GM12878 (cell line): ENCODE measurements at regions not wholly inside any gene's neighbourhood (a gene's known extent, or its start where the extent isn't known, plus 50 kb on each side); places are given as distances from the start of the nearest gene placed in this dataset.

Source experiments
- ATAC-seq: fragments of 200-7000 bp; cut with Tn5 transposase; 3 replicates; pipeline ENCODE4 v1.9.1; 2020; ENCODE audit warnings: mild to moderate bottlenecking, moderate library complexity
- BruUV-seq: library from RNA; stranded (reverse); fragments of 400-500 nt; replicated peaks from 2 replicates; lab custom pipeline; 2021; lab: Mats Ljungman, UMichigan
- CTCF ChIA-PET: fragments of 300-600 bp; sonication (Branson Sonifier 250); formaldehyde crosslinking; extraction: SDS; loops from one replicate; lab custom pipeline; 2021; ENCODE audit warnings: inconsistent platforms; lab: Yijun Ruan, JAX
- POLR2A ChIA-PET: fragments of 350-600 bp; formaldehyde crosslinking; extraction: SDS; loops from one replicate; lab custom pipeline; 2021; ENCODE audit warnings: inconsistent platforms; lab: Charles Lee
- RAD21 ChIA-PET: fragments of 300-600 bp; sonication (Branson Sonifier 250); formaldehyde crosslinking; loops from one replicate; lab custom pipeline; 2023; ENCODE audit warnings: antibody characterized with exemption; ENCODE audit not compliant: unreplicated experiment; lab: Charles Lee
- SMC1A ChIA-PET: fragments of 300-600 bp; sonication (Branson Sonifier 250); formaldehyde crosslinking; loops from one replicate; lab custom pipeline; 2023; ENCODE audit not compliant: unreplicated experiment, uncharacterized antibody; lab: Charles Lee
- DNase-seq: peaks from one replicate; pipeline ENCODE4 v3.0.0-alpha.2; 2011; ENCODE audit warnings: low read depth, low spot score
- FAIRE-seq: peaks from 3 replicates; lab custom pipeline; 2011; peaks lifted over from hg19 to GRCh38; lab: Jason Lieb, UNC
- H2AFZ ChIP-seq: 2 replicates; pipeline ENCODE4 v1.6.0; 2011; ENCODE audit warnings: low read depth, low read length, control low read depth; ENCODE audit not compliant: control insufficient read depth
- H3K27ac ChIP-seq: 2 replicates; pipeline ENCODE4 v1.5.1; 2011; ENCODE audit warnings: control low read depth; ENCODE audit not compliant: control insufficient read depth, insufficient read depth
- H3K27me3 ChIP-seq, 2 experiments: replicated peaks in 1 of 2; 2 replicates each; pipeline versions ENCODE4 v1.6.0 to v1.6.1; 2011; ENCODE audit warnings: low read length in 1 of 2; ENCODE audit not compliant: control insufficient read depth in 2 of 2, insufficient read depth in 2 of 2
- H3K36me3 ChIP-seq, 2 experiments: 2 replicates each; pipeline ENCODE4 v1.5.1; 2011; ENCODE audit warnings: low read length in 1 of 2; ENCODE audit not compliant: control insufficient read depth in 2 of 2, insufficient read depth in 2 of 2
- H3K4me1 ChIP-seq: 2 replicates; pipeline ENCODE4 v1.6.1; 2011; ENCODE audit warnings: mild to moderate bottlenecking, low read length, moderate library complexity, mixed read lengths; ENCODE audit not compliant: control insufficient read depth, insufficient read depth
- H3K4me2 ChIP-seq: 2 replicates; pipeline ENCODE4 v1.6.0; 2011; ENCODE audit warnings: control low read depth; ENCODE audit not compliant: control insufficient read depth, insufficient read depth
- H3K4me3 ChIP-seq: fragments of 200-600 bp; sonication (generic); 2 replicates; pipeline ENCODE4 v1.5.1; 2016
- H3K79me2 ChIP-seq: 2 replicates; pipeline ENCODE4 v1.6.0; 2011; ENCODE audit warnings: low read length; ENCODE audit not compliant: control insufficient read depth, insufficient read depth
- H3K9ac ChIP-seq: 2 replicates; pipeline ENCODE4 v1.8.0; 2011; ENCODE audit warnings: low read length, control low read depth, mixed read lengths; ENCODE audit not compliant: control insufficient read depth, insufficient read depth
- H3K9me3 ChIP-seq: replicated peaks from 3 replicates; pipeline ENCODE4 v1.5.1; 2011; ENCODE audit warnings: mild to moderate bottlenecking, low read length; ENCODE audit not compliant: control insufficient read depth, insufficient read depth
- H4K20me1 ChIP-seq: 2 replicates; pipeline ENCODE4 v1.6.0; 2011; ENCODE audit not compliant: control insufficient read depth, insufficient read depth
- CBFB ChIP-seq: IDR thresholded peaks from 2 replicates; pipeline ENCODE4 v1.6.1; 2016; ENCODE audit warnings: antibody characterized with exemption, low read depth
- CHD1 ChIP-seq: IDR thresholded peaks from 2 replicates; pipeline ENCODE4 v1.6.1; 2012; ENCODE audit warnings: low read depth, low read length, improper control_type of control experiment
- ETV6 ChIP-seq, 2 experiments: fragments of 450-650 bp in 1 of 2; IDR thresholded peaks in 1 of 2; conservative IDR thresholded peaks in 1 of 2; 2 replicates each; pipeline ENCODE4 v1.6.1; 2014; ENCODE audit warnings: antibody characterized with exemption in 1 of 2, borderline replicate concordance in 1 of 2, low read depth in 1 of 2, mild to moderate bottlenecking in 1 of 2, moderate library complexity in 1 of 2
- HCFC1 ChIP-seq: fragments of 150-350 bp; IDR thresholded peaks from 2 replicates; pipeline ENCODE4 v1.6.1; 2014; ENCODE audit warnings: low read length
- HDAC2 ChIP-seq: fragments of 200-600 bp; sonication (generic); IDR thresholded peaks from 2 replicates; pipeline ENCODE4 v1.6.1; 2017
- NFXL1 ChIP-seq: fragments of 450-650 bp; IDR thresholded peaks from 2 replicates; pipeline ENCODE4 v1.6.1; 2017; ENCODE audit warnings: antibody characterized with exemption, mild to moderate bottlenecking, borderline replicate concordance
- RELA ChIP-seq: fragments of 450-650 bp; IDR thresholded peaks from 2 replicates; pipeline ENCODE4 v1.8.0; 2014; ENCODE audit warnings: borderline replicate concordance; ENCODE audit not compliant: partially characterized antibody
- SPI1 ChIP-seq: IDR thresholded peaks from 2 replicates; pipeline ENCODE4 v1.6.1; 2011; ENCODE audit warnings: low read depth, mild to moderate bottlenecking, low read length, moderate library complexity, borderline replicate concordance; ENCODE audit not compliant: insufficient read depth
- WGBS: methylation state at CpG from one replicate; pipeline ENCODE4 v1.1.6; 2016; ENCODE audit warnings: low lambda C conversion rate; ENCODE audit not compliant: insufficient replicate concordance, insufficient coverage; ENCODE audit errors: missing lambda C conversion rate; 5-methylcytosine and 5-hydroxymethylcytosine counted together
- in situ Hi-C: fragments of 300-500 bp; cut with MboI; formaldehyde crosslinking; loops from 9 replicates; pipeline ENCODE4 v1.14.3; 2018; ENCODE audit warnings: mixed read lengths
- intact Hi-C: fragments of 100-400 bp; cut with micrococcal nuclease; formaldehyde crosslinking; loops from one replicate; pipeline ENCODE4 v1.14.2; 2022; ENCODE audit not compliant: unreplicated experiment
- TF ChIP-seq, protein P1 (sequence below): IDR thresholded peaks from 2 replicates; pipeline ENCODE4 v1.6.1; 2011; ENCODE audit warnings: borderline replicate concordance, low read depth, mild to moderate bottlenecking, moderate library complexity, low read length; ENCODE audit not compliant: insufficient read depth, poor library complexity, severe bottlenecking
- TF ChIP-seq, protein P2 (sequence below): fragments of 450-650 bp; IDR thresholded peaks from 2 replicates; pipeline ENCODE4 v1.6.1; 2017; ENCODE audit warnings: mild to moderate bottlenecking, moderate library complexity

DNA sequence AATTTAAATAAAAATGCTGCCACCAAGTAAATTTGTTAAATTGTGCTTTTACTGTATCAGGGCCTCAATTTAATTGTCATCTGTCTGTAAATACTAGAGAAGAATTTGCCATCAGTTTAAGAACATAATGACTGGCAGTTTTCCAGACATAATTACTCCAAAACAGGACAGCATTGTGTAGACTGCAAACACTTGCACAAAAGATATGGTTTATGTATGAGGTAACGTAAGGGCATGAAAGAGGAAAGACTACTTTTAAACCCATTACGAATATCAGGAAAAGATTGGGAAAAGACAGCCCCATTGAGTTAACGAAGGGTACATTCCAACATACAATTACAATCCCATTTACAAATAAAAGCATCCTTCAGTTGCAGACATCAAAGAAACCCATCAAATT, 59.8 kb upstream of the KRR1 start:
- Histone ChIP-seq H4K20me1 (no peaks in the 10 kb centered on the region), H3K27ac (no peak overlapping the region), H3K9me3 (no peaks in the 10 kb centered on the region), H3K79me2 (no peaks in the 10 kb centered on the region), H3K4me2 (no peak overlapping the region), H2AFZ (no peak overlapping the region), H3K27me3 (no peaks in the 10 kb centered on the region), H3K36me3 (no peaks in the 10 kb centered on the region), H3K4me3 (no peak overlapping the region), H3K4me1 (no peaks in the 10 kb centered on the region), H3K9ac (no peak overlapping the region)
- BruUV-seq = no TSS peak
- ChIA-PET POLR2A (no interaction called here), CTCF (interaction anchor here (1.0 to 1.7 kb wide), 3 partner anchors 9 to 17 kb away, joined by 3 to 4 read pairs (median 3); no protein-coding TSS in a partner anchor), SMC1A (interaction anchor here (1.0 to 1.2 kb wide), 3 partner anchors 9 to 11 kb away, joined by 3 read pairs; no protein-coding TSS in a partner anchor), RAD21 (interaction anchor here (0.8 kb wide), 1 partner anchor 144 kb away, joined by 3 read pairs; no protein-coding TSS in a partner anchor)
- TF ChIP-seq RELA (no peak), HDAC2 (no peak), CBFB (no peak), NFXL1 (no peak), CHD1 (no peak), HCFC1 (no peak), ETV6 (conservative IDR thresholded peaks at IDR 0.05 in 1 of 2, IDR thresholded peaks at IDR 0.05 in 1 of 2; ENCODE audit: borderline replicate concordance in 1 of 2, low read depth in 1 of 2) (no peak), SPI1 (no peak)
- TF ChIP-seq, protein P1, sequence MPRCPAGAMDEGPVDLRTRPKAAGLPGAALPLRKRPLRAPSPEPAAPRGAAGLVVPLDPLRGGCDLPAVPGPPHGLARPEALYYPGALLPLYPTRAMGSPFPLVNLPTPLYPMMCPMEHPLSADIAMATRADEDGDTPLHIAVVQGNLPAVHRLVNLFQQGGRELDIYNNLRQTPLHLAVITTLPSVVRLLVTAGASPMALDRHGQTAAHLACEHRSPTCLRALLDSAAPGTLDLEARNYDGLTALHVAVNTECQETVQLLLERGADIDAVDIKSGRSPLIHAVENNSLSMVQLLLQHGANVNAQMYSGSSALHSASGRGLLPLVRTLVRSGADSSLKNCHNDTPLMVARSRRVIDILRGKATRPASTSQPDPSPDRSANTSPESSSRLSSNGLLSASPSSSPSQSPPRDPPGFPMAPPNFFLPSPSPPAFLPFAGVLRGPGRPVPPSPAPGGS = no peak
- TF ChIP-seq, protein P2, sequence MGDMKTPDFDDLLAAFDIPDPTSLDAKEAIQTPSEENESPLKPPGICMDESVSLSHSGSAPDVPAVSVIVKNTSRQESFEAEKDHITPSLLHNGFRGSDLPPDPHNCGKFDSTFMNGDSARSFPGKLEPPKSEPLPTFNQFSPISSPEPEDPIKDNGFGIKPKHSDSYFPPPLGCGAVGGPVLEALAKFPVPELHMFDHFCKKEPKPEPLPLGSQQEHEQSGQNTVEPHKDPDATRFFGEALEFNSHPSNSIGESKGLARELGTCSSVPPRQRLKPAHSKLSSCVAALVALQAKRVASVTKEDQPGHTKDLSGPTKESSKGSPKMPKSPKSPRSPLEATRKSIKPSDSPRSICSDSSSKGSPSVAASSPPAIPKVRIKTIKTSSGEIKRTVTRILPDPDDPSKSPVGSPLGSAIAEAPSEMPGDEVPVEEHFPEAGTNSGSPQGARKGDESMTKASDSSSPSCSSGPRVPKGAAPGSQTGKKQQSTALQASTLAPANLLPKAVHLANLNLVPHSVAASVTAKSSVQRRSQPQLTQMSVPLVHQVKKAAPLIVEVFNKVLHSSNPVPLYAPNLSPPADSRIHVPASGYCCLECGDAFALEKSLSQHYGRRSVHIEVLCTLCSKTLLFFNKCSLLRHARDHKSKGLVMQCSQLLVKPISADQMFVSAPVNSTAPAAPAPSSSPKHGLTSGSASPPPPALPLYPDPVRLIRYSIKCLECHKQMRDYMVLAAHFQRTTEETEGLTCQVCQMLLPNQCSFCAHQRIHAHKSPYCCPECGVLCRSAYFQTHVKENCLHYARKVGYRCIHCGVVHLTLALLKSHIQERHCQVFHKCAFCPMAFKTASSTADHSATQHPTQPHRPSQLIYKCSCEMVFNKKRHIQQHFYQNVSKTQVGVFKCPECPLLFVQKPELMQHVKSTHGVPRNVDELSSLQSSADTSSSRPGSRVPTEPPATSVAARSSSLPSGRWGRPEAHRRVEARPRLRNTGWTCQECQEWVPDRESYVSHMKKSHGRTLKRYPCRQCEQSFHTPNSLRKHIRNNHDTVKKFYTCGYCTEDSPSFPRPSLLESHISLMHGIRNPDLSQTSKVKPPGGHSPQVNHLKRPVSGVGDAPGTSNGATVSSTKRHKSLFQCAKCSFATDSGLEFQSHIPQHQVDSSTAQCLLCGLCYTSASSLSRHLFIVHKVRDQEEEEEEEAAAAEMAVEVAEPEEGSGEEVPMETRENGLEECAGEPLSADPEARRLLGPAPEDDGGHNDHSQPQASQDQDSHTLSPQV = no peak
- intact Hi-C loops = no loop called here
- no peak for DNase-seq
- no peak for ATAC-seq
- no peak for FAIRE-seq
- WGBS = 35% methylated on average over 3 of the region's 3 CpGs
- in situ Hi-C loops = no loop called here
